ENCODE measurements at regions not wholly inside any gene's neighbourhood (a gene's known extent, or its start where the extent isn't known, plus 50 kb on each side); places are given as distances from the start of the nearest gene placed in this dataset.
"Not testable (repeated sequence)": the region's sequence is repeated elsewhere in the genome, so short reads cannot be mapped to it uniquely, and the experiment has no call there.

GRCh38 chr4:72689923-72690322 lies 120.9 kb upstream of the ADAMTS3 start:
- DNase-seq = no peak
- no peak overlapping the region for H3K4me3 ChIP-seq
- H3K9me3 ChIP-seq = no peaks in the 10 kb centered on the region
- H3K27me3 ChIP-seq = no peaks in the 10 kb centered on the region
- no peaks in the 10 kb centered on the region for H3K36me3 ChIP-seq

- not testable (repeated sequence) for H3K9me3 ChIP-seq, H3K27me3 ChIP-seq
These were observed 117.4 kb upstream of the ADAMTS3 start for GRCh38 chr4:72686390-72686789.

GRCh38 chr4:72679666-72680065 lies 110.6 kb upstream of the ADAMTS3 start:
- no peaks in the 10 kb centered on the region for H3K36me3 ChIP-seq
- no peak overlapping the region for H3K4me3 ChIP-seq
- H3K27me3 ChIP-seq = no peaks in the 10 kb centered on the region
- H3K9me3 ChIP-seq = no peaks in the 10 kb centered on the region
- DNase-seq = no peak

More at GRCh38 chr4:72686390-72686789, 117.4 kb upstream of the ADAMTS3 start:
- not testable (repeated sequence) for H3K4me3 ChIP-seq, DNase-seq, H3K36me3 ChIP-seq

- no peaks in the 10 kb centered on the region for H3K27me3 ChIP-seq
- no peaks in the 10 kb centered on the region for H3K36me3 ChIP-seq
- no peak for DNase-seq
- no peaks in the 10 kb centered on the region for H3K9me3 ChIP-seq
- no peak overlapping the region for H3K4me3 ChIP-seq
These were observed 108.9 kb upstream of the ADAMTS3 start for GRCh38 chr4:72677886-72678285.

DNA sequence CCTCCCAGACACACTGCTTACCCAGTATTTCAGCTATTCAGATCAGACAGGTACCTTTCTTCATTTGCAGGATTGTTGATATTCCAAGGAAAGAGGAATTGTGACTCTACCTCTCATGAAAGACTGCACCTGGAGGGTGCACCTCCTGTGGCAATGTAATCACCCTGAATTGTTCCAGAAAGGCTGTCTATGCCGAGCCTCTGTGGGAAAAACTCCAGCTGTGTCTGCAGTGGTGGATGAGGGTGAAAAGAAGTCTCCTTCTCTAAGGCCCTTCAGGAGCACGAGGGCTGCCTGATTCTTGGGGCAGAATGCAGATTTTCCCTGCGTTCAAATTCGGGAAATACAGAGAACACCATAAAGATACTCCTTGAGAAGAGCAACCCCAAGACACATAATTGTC lies 108.2 kb upstream of the ADAMTS3 start:
- Histone ChIP-seq H3K4me3 (no peak overlapping the region), H3K36me3 (no peaks in the 10 kb centered on the region)
- no peak for DNase-seq

DNA sequence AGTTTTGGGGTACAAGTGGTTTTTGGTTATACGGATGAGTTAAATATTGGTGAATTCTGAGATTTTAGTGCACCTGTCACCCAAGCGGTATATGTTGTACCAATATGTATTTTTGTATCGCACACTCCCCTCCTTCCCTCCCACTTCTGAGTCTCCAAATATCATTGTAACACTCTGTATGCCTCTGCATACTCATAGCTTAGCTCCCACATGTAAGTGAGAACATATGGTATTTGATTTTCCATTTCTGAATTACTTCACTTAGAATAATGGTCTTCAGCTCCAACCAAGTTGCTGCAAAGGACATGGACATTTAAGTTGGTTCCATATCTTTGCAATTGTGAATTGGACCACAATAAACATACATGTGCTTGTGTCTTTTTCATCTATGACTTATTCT lies 103.0 kb upstream of the ADAMTS3 start:
- Histone ChIP-seq H3K9me3 (no peaks in the 10 kb centered on the region), H3K36me3 (no peaks in the 10 kb centered on the region), H3K4me3 (no peak overlapping the region), H3K27me3 (no peaks in the 10 kb centered on the region)
- no peak for DNase-seq

More for the DNA sequence above, 108.2 kb upstream of the ADAMTS3 start:
- Histone ChIP-seq H3K9me3 (no peaks in the 10 kb centered on the region), H3K27me3 (no peaks in the 10 kb centered on the region)

- no peak for DNase-seq
These were observed 101.5 kb upstream of the ADAMTS3 start for GRCh38 chr4:72670521-72670920.

DNA sequence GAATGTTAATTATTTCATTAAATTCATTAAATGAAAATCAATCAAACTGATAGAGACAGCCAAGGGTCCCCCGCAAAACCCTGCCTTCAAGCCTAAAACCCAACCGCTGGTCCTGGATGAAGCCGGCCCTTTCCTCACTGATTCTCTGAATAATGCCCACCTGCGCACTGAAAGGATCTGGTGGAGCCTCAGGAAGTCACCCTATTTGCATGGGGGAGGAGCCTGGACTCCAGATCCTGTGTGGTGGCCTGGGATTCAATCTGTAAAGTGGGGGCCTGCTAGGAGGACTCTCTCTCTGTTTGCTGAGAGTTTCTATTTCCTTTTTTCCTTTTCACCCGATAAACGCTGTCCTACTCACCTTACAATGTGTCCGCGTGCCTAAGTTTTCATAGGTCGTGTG lies 97.9 kb upstream of the ADAMTS3 start:
- Histone ChIP-seq H3K27me3 (no peaks in the 10 kb centered on the region), H3K9me3 (no peaks in the 10 kb centered on the region), H3K36me3 (no peaks in the 10 kb centered on the region), H3K4me3 (no peak overlapping the region)
- no peak for DNase-seq

More at GRCh38 chr4:72670521-72670920, 101.5 kb upstream of the ADAMTS3 start:
- Histone ChIP-seq H3K4me3 (no peak overlapping the region), H3K9me3 (no peaks in the 10 kb centered on the region), H3K27me3 (no peaks in the 10 kb centered on the region), H3K36me3 (no peaks in the 10 kb centered on the region)

- Histone ChIP-seq H3K36me3 (no peaks in the 10 kb centered on the region), H3K9me3 (no peaks in the 10 kb centered on the region), H3K4me3 (no peak overlapping the region), H3K27me3 (no peaks in the 10 kb centered on the region)
- no peak for DNase-seq
These were observed 96.3 kb upstream of the ADAMTS3 start for GRCh38 chr4:72665171-72665968.

- Histone ChIP-seq H3K9me3 (no peaks in the 10 kb centered on the region), H3K27me3 (no peaks in the 10 kb centered on the region), H3K4me3 (no peak overlapping the region), H3K36me3 (no peaks in the 10 kb centered on the region)
- no peak for DNase-seq
These were observed 94.8 kb upstream of the ADAMTS3 start for GRCh38 chr4:72663828-72664227.

GRCh38 chr4:72661830-72662229 lies 92.8 kb upstream of the ADAMTS3 start:
- Histone ChIP-seq H3K9me3 (no peaks in the 10 kb centered on the region), H3K36me3 (no peaks in the 10 kb centered on the region), H3K27me3 (no peaks in the 10 kb centered on the region), H3K4me3 (no peak overlapping the region)
- DNase-seq = no peak

DNA sequence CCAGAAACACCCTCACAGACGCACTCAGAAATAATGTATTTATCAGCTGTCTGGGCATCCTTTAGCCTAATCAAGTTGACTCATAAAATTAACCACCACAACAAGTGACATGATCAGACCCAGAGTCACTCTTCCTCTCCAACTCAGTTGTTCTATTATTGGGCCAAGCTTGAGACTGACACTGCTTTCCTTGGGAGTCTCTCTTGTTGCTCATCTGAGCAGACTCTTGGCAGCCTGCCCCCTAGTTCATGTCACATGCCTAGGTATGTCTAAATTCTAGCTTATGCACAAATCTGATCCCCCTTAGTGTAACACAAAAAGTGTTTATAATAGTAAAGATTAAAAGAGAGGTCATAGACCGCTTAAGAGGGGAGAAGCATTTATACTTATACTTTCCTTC lies 72.6 kb upstream of the ADAMTS3 start:
- Histone ChIP-seq H3K36me3 (no peaks in the 10 kb centered on the region), H3K27me3 (no peaks in the 10 kb centered on the region), H3K4me3 (no peak overlapping the region), H3K9me3 (no peaks in the 10 kb centered on the region)
- DNase-seq = peak; percentile 5

GRCh38 chr4:72636866-72637265 lies 67.8 kb upstream of the ADAMTS3 start:
- H3K36me3 ChIP-seq, H3K4me3 ChIP-seq, DNase-seq, H3K9me3 ChIP-seq, H3K27me3 ChIP-seq: not testable (repeated sequence)

DNA sequence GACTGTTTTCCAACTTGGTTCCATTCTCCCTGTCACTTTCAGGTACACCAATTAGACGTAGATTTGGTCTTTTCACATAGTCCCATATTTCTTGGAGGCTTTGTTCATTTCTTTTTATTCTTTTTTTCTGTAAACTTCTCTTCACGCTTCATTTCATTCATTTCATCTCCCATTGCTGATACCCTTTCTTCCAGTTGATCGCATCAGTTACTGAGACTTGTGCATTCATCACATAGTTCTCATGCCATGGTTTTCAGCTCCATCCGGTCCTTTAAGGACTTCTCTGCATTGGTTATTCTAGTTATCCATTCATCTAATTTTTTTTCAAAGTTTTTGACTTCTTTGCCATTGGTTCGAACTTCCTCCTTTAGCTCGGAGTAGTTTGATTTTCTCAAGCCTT lies 66.9 kb upstream of the ADAMTS3 start:
- not testable (repeated sequence) for H3K9me3 ChIP-seq, H3K36me3 ChIP-seq, H3K27me3 ChIP-seq, DNase-seq, H3K4me3 ChIP-seq

DNA sequence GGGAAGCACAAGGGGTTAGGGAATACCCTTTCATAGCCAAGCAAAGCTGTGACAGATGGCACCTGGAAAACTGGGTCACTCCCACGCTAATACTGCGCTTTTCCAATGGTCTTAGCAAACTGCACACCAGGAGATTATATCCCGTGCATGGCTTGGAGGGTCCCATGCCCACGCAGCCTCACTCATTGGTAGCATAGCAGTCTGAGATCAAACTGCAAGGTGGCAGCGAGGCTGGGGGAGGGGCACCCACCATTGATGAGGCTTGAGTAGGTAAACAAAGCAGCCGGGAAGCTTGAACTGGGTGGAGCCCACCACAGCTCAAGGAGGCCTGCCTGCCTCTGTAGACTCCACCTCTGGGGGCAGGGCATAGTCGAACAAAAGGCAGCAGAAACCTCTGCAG lies 63.2 kb upstream of the ADAMTS3 start:
- not testable (repeated sequence) for H3K9me3 ChIP-seq, H3K27me3 ChIP-seq, H3K36me3 ChIP-seq, H3K4me3 ChIP-seq, DNase-seq

DNA sequence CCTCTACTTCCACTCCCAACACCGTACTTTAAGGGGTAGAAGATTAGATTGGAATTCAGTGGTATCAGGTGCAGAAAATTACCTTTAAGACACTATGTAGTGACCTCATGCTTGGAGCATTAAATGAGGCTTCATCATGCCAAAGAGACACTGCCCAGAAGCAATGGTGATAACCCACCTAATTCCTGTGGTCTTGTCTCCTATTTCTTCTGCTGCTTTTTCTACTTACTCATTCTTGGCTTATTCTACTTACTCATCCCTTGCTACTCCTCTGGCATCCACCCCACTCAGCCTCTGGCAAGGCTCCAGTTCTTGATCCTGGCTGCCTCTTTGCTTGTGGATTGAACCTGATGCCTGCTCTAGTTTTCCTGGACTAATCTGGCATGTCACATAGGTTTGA lies 62.3 kb upstream of the ADAMTS3 start:
- Histone ChIP-seq H3K27me3 (no peaks in the 10 kb centered on the region), H3K4me3 (no peak overlapping the region), H3K9me3 (no peaks in the 10 kb centered on the region), H3K36me3 (no peaks in the 10 kb centered on the region)
- peak; percentile 87 for DNase-seq

- Histone ChIP-seq H3K9me3 (no peaks in the 10 kb centered on the region), H3K36me3 (no peaks in the 10 kb centered on the region), H3K27me3 (no peaks in the 10 kb centered on the region), H3K4me3 (no peak overlapping the region)
- DNase-seq = no peak
These were observed 60.5 kb upstream of the ADAMTS3 start for GRCh38 chr4:72629540-72629939.

DNA sequence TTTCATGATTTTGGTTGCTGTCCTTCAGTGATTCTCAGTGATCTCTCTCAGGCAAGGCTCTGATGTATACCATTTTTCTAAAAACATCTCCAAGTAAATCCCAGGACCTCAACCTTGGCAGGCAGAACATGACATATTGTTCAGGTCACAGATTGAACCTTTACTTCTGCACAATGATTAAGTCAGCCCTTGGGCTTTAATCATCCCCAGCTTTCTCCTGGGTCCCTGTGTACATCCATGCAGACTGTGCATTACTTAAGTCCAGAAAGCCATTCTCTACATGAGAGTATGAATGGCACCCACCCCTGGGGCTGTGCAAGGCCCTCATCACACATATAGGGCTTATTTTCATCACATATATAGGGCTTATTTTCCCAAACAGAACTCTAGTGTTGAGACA lies 58.7 kb upstream of the ADAMTS3 start:
- no peaks in the 10 kb centered on the region for H3K36me3 ChIP-seq
- H3K4me3 ChIP-seq = no peak overlapping the region
- no peaks in the 10 kb centered on the region for H3K9me3 ChIP-seq
- DNase-seq = no peak
- no peaks in the 10 kb centered on the region for H3K27me3 ChIP-seq
